ENCODE measurements at regions not wholly inside any gene's neighbourhood (a gene's known extent, or its start where the extent isn't known, plus 50 kb on each side); places are given as distances from the start of the nearest gene placed in this dataset.

DNA sequence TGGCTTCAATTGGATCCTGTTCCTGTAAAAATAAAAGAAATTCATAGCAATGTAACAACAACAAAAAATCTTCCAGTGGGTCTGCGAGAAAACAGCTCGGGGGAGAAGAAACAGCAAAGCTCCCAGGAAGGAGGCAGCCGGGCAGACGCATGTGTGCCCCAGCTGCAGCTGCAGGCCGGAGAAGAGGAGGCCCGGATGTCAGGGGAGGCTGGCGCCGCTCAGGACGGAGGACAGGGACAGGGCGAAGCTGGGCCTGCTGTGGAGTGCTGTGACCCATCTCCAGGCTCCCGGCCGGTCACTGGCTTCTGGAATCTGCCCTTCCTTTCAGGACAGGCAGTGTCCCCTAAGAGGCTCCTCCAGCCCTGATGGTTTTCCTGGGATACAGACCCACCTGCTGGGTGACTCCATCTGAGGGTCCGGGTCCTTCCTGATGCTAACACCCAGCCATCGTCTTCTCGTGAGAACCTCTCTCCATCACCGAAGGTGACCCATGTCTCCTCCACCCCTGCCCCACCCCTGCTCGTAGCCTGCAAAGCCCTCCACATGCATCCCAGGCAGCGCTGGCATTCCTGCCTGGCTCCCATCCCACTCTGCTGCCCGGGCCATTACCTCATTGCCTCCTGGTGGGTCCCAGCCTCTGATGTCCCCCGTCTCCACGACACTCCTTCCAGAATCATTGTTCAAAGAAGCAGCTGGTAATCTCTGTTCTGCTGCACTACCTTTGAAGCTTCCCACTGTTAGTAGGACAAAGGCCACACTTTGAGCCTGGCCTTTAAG, 145.4 kb upstream of the TWIST2 start:
- Histone ChIP-seq H3K27me3 (ENCODE audit: insufficient read depth, poor library complexity, severe bottlenecking) (no peaks in the 10 kb centered on the region), H3K27ac (ENCODE audit: poor library complexity, severe bottlenecking) (no peak overlapping the region), H3K9me3 (ENCODE audit: severe bottlenecking) (no peaks in the 10 kb centered on the region), H3K36me3 (ENCODE audit: low read depth) (no peaks in the 10 kb centered on the region), H3K4me3 (ENCODE audit: severe bottlenecking) (no peak overlapping the region), H3K4me1 (ENCODE audit: insufficient read depth, poor library complexity, severe bottlenecking) (no peaks in the 10 kb centered on the region)
- TF ChIP-seq, protein P1, sequence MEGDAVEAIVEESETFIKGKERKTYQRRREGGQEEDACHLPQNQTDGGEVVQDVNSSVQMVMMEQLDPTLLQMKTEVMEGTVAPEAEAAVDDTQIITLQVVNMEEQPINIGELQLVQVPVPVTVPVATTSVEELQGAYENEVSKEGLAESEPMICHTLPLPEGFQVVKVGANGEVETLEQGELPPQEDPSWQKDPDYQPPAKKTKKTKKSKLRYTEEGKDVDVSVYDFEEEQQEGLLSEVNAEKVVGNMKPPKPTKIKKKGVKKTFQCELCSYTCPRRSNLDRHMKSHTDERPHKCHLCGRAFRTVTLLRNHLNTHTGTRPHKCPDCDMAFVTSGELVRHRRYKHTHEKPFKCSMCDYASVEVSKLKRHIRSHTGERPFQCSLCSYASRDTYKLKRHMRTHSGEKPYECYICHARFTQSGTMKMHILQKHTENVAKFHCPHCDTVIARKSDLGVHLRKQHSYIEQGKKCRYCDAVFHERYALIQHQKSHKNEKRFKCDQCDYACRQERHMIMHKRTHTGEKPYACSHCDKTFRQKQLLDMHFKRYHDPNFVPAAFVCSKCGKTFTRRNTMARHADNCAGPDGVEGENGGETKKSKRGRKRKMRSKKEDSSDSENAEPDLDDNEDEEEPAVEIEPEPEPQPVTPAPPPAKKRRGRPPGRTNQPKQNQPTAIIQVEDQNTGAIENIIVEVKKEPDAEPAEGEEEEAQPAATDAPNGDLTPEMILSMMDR (IDR thresholded peaks at IDR 0.05; ENCODE audit: poor library complexity, severe bottlenecking), result no peak
- DNase-seq (ENCODE audit: low spot score) (no peak), ATAC-seq (ENCODE audit: low read depth) (no peak)

DNA sequence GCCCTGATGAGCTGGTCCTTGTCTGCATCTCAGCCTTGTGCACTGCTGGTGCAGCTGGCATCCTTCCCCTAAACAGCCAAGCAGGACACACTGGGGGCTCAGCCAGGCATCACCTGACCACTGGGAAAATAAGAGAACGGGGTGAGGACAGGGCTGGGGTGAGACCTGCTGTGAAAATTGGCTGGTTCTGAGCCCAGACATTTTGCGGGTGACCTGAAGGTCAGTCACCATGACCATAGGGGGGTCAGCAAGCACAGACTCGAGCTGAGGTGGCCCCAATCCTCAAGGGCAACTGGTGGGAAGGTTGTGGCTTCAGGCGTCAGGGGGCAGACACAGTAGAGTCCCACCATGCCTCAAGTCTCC, 144.9 kb upstream of the TWIST2 start:
- TF ChIP-seq, protein P1 (IDR thresholded peaks at IDR 0.05; ENCODE audit: poor library complexity, severe bottlenecking), result no peak
- H3K4me1 ChIP-seq (ENCODE audit: insufficient read depth, poor library complexity, severe bottlenecking), result no peaks in the 10 kb centered on the region
- H3K27ac ChIP-seq (ENCODE audit: poor library complexity, severe bottlenecking), result no peak overlapping the region
- ATAC-seq (ENCODE audit: low read depth) (no peak), DNase-seq (ENCODE audit: low spot score) (no peak)
- H3K36me3 ChIP-seq (ENCODE audit: low read depth), result no peaks in the 10 kb centered on the region
- H3K9me3 ChIP-seq (ENCODE audit: severe bottlenecking), result no peaks in the 10 kb centered on the region
- no peaks in the 10 kb centered on the region for H3K27me3 ChIP-seq (ENCODE audit: insufficient read depth, poor library complexity, severe bottlenecking)
- no peak overlapping the region for H3K4me3 ChIP-seq (ENCODE audit: severe bottlenecking)

DNA sequence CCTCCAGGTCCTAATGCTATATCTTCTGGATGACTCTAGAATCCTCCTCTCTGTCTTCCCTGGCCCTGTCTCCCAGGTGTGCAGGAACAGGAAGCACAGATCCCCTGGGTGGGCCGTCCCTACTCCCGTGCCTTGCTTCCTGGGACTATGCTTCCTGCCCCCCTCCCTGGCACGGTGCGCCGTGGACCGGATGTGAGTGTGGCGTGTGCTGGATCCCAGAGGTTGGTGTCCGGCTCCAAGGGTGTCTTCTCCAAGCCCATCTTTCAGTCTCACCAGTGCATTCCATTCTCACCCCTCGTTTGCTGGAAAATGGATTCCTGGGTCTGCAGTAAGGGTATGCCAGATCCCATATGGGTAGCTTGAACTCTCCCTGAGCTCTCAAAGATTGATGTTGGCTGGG, 144.4 kb upstream of the TWIST2 start:
- Histone ChIP-seq H3K36me3 (ENCODE audit: low read depth) (no peaks in the 10 kb centered on the region), H3K9me3 (ENCODE audit: severe bottlenecking) (no peaks in the 10 kb centered on the region)
- no peak for ATAC-seq (ENCODE audit: low read depth)

DNA sequence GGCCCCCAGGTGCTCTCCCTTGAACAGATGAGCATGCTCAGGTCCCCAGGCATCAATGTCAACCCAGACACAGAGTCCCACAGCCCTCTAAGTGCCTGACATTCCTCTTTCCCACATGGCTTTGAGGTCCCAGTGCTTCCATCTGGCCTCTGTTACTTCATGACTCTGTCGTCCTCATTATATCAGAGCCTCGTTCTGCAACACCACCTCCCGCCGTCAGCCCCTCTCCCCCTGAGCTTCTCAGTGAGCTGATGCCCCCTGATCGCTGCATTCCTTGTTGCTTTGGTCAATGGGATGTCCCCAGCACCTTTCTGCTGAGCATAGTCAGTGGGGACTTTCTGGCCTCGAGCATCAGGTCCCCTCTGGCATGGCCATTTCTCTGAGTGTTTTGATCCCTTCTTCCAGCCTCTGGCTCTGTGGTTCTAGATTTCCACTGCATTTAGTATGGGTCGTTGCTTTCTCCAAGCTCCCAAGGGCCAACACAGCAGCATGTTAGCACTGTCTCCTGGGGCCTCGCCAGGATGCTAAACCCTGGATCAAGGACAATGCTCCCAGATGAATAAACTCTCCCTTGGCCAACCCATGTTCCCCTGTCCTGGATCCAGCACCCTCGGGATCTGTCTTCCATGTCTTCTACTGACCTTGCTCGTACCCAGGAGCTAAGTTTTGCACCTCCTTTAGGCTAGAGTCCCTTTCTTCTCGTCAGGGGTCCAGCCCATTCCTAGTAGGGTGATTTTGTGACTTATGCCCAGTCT, 143.2 kb upstream of the TWIST2 start:
- no peaks in the 10 kb centered on the region for H3K4me1 ChIP-seq (ENCODE audit: insufficient read depth, poor library complexity, severe bottlenecking)
- no peak overlapping the region for H3K27ac ChIP-seq (ENCODE audit: poor library complexity, severe bottlenecking)
- H3K27me3 ChIP-seq (ENCODE audit: insufficient read depth, poor library complexity, severe bottlenecking), result no peaks in the 10 kb centered on the region
- DNase-seq (ENCODE audit: low spot score) (no peak), ATAC-seq (ENCODE audit: low read depth) (no peak)
- H3K36me3 ChIP-seq (ENCODE audit: low read depth), result no peaks in the 10 kb centered on the region
- no peak overlapping the region for H3K4me3 ChIP-seq (ENCODE audit: severe bottlenecking)
- TF ChIP-seq, protein P1 (IDR thresholded peaks at IDR 0.05; ENCODE audit: poor library complexity, severe bottlenecking), result no peak
- no peaks in the 10 kb centered on the region for H3K9me3 ChIP-seq (ENCODE audit: severe bottlenecking)

More for the DNA sequence above, 144.4 kb upstream of the TWIST2 start:
- DNase-seq (ENCODE audit: low spot score), result no peak
- Histone ChIP-seq H3K4me3 (ENCODE audit: severe bottlenecking) (no peak overlapping the region), H3K27me3 (ENCODE audit: insufficient read depth, poor library complexity, severe bottlenecking) (no peaks in the 10 kb centered on the region), H3K27ac (ENCODE audit: poor library complexity, severe bottlenecking) (no peak overlapping the region), H3K4me1 (ENCODE audit: insufficient read depth, poor library complexity, severe bottlenecking) (no peaks in the 10 kb centered on the region)
- TF ChIP-seq, protein P1 (IDR thresholded peaks at IDR 0.05; ENCODE audit: poor library complexity, severe bottlenecking), result no peak

DNA sequence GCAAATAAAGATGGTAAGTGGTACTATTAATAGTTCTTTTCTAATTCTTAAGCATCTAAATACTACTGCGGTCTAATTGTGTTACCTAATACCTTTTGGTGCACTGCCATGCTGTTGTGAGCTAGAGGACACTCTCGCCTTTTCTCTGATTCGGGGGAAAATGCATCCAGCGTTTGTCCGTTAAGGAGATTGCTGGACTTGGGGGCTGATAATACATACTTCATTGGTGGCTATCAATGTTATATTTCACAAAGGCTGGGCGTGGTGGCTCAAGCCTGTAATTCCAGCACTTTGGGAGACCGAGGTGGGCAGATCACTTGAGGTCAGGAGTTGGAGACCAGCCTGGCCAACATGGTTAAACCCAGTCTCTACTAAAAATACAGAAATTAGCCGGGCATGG, 141.7 kb upstream of the TWIST2 start:
- H3K4me3 ChIP-seq (ENCODE audit: severe bottlenecking), result no peak overlapping the region
- H3K27me3 ChIP-seq (ENCODE audit: insufficient read depth, poor library complexity, severe bottlenecking), result no peaks in the 10 kb centered on the region
- no peaks in the 10 kb centered on the region for H3K36me3 ChIP-seq (ENCODE audit: low read depth)
- no peaks in the 10 kb centered on the region for H3K4me1 ChIP-seq (ENCODE audit: insufficient read depth, poor library complexity, severe bottlenecking)
- no peaks in the 10 kb centered on the region for H3K9me3 ChIP-seq (ENCODE audit: severe bottlenecking)
- no peak for ATAC-seq (ENCODE audit: low read depth)
- no peak overlapping the region for H3K27ac ChIP-seq (ENCODE audit: poor library complexity, severe bottlenecking)
- no peak for DNase-seq (ENCODE audit: low spot score)
- TF ChIP-seq, protein P1 (IDR thresholded peaks at IDR 0.05; ENCODE audit: poor library complexity, severe bottlenecking), result no peak

All from RWPE2 (cell line).